ENCODE measurements at regions not wholly inside any gene's neighbourhood (a gene's known extent, or its start where the extent isn't known, plus 50 kb on each side); places are given as distances from the start of the nearest gene placed in this dataset.

GRCh38 chr6:23681743-23682142 lies 444.3 kb upstream of the NRSN1 start:
- Histone ChIP-seq H3K27ac (no peak overlapping the region), H3K4me3 (no peak overlapping the region), H3K36me3 (no peaks in the 10 kb centered on the region), H3K9me3 (no peaks in the 10 kb centered on the region), H3K27me3 (no peaks in the 10 kb centered on the region), H3K4me1 (no peaks in the 10 kb centered on the region)
- no peak for DNase-seq
- no peak for TF ChIP-seq POLR2A (IDR thresholded peaks at IDR 0.05)
- no peak for TF ChIP-seq CTCF (IDR thresholded peaks at IDR 0.05)
- ATAC-seq = no peak
- intact Hi-C loops (cut with DNase I) = no loop called here
- WGBS (ENCODE audit: insufficient coverage, low coverage, low lambda C conversion rate, missing lambda C conversion rate) = 46% methylated on average over 3 of the region's 3 CpGs

- 83% methylated on average over 15 of the region's 15 CpGs for WGBS (ENCODE audit: insufficient coverage, low coverage, low lambda C conversion rate, missing lambda C conversion rate)
- H3K4me1 ChIP-seq = no peaks in the 10 kb centered on the region
- H3K4me3 ChIP-seq = no peak overlapping the region
- H3K27me3 ChIP-seq = no peaks in the 10 kb centered on the region
- H3K36me3 ChIP-seq = no peaks in the 10 kb centered on the region
- ATAC-seq = no peak
- H3K9me3 ChIP-seq = no peaks in the 10 kb centered on the region
- intact Hi-C loops (cut with DNase I) = no loop called here
- no peak for DNase-seq
- no peak overlapping the region for H3K27ac ChIP-seq
- no peak for TF ChIP-seq CTCF (IDR thresholded peaks at IDR 0.05)
- TF ChIP-seq POLR2A (IDR thresholded peaks at IDR 0.05) = no peak
Observed at GRCh38 chr6:23688650-23689049, 437.4 kb upstream of the NRSN1 start.

GRCh38 chr6:23690453-23691049 lies 435.5 kb upstream of the NRSN1 start:
- TF ChIP-seq POLR2A (IDR thresholded peaks at IDR 0.05) (no peak), CTCF (IDR thresholded peaks at IDR 0.05) (no peak)
- no peak for ATAC-seq
- WGBS (ENCODE audit: insufficient coverage, low coverage, low lambda C conversion rate, missing lambda C conversion rate) = 70% methylated on average over 5 of the region's 5 CpGs
- Histone ChIP-seq H3K27me3 (no peaks in the 10 kb centered on the region), H3K36me3 (no peaks in the 10 kb centered on the region), H3K4me3 (no peak overlapping the region), H3K27ac (no peak overlapping the region), H3K4me1 (no peaks in the 10 kb centered on the region), H3K9me3 (no peaks in the 10 kb centered on the region)
- intact Hi-C loops (cut with DNase I) = no loop called here
- no peak for DNase-seq

GRCh38 chr6:23692184-23692583 lies 433.8 kb upstream of the NRSN1 start:
- intact Hi-C loops (cut with DNase I) = no loop called here
- Histone ChIP-seq H3K4me1 (no peaks in the 10 kb centered on the region), H3K27me3 (no peaks in the 10 kb centered on the region), H3K27ac (no peak overlapping the region), H3K4me3 (no peak overlapping the region), H3K9me3 (no peaks in the 10 kb centered on the region), H3K36me3 (no peaks in the 10 kb centered on the region)
- ATAC-seq (peak in 2 of 4 donors; percentile 21 to 89), DNase-seq (no peak)
- no peak for TF ChIP-seq POLR2A (IDR thresholded peaks at IDR 0.05)
- TF ChIP-seq CTCF (IDR thresholded peaks at IDR 0.05) = no peak
- WGBS (ENCODE audit: insufficient coverage, low coverage, low lambda C conversion rate, missing lambda C conversion rate) = 51% methylated on average over 2 of the region's 2 CpGs

- DNase-seq (no peak), ATAC-seq (no peak)
- no peaks in the 10 kb centered on the region for H3K27me3 ChIP-seq
- TF ChIP-seq POLR2A (IDR thresholded peaks at IDR 0.05) = no peak
- TF ChIP-seq CTCF (IDR thresholded peaks at IDR 0.05) = no peak
- 47% methylated on average over 4 of the region's 4 CpGs for WGBS (ENCODE audit: insufficient coverage, low coverage, low lambda C conversion rate, missing lambda C conversion rate)
- H3K36me3 ChIP-seq = no peaks in the 10 kb centered on the region
- intact Hi-C loops (cut with DNase I) = no loop called here
- H3K4me1 ChIP-seq = no peaks in the 10 kb centered on the region
- H3K27ac ChIP-seq = no peak overlapping the region
- H3K9me3 ChIP-seq = no peaks in the 10 kb centered on the region
- H3K4me3 ChIP-seq = no peak overlapping the region
Observed at GRCh38 chr6:23696992-23697391, 429.0 kb upstream of the NRSN1 start.

Data from right lobe of liver (tissue), 6 donors.